Inflammatory macrophage treated with lipopolysaccharide for 4 hours (primary cell): ENCODE measurements at regions not wholly inside any gene's neighbourhood (a gene's known extent, or its start where the extent isn't known, plus 50 kb on each side); places are given as distances from the start of the nearest gene placed in this dataset.
"Not testable (repeated sequence)": the region's sequence is repeated elsewhere in the genome, so short reads cannot be mapped to it uniquely, and the experiment has no call there.

Experiments
- DNase-seq: peaks from one replicate; pipeline ENCODE4 v3.0.0-alpha.2; 2020

- DNase-seq: not testable (repeated sequence)
Measured at GRCh38 chr15:24202297-24202696, 473.3 kb upstream of the NPAP1 start.

GRCh38 chr15:24211742-24212476, 463.7 kb upstream of the NPAP1 start:
- DNase-seq: not testable (repeated sequence)

- DNase-seq: no peak
Measured at GRCh38 chr15:24223739-24224138, 451.8 kb upstream of the NPAP1 start.

- DNase-seq: no peak
Measured at GRCh38 chr15:24224161-24224560, 451.4 kb upstream of the NPAP1 start.

GRCh38 chr15:24228922-24229321, 446.7 kb upstream of the NPAP1 start:
- not testable (repeated sequence) for DNase-seq

- DNase-seq: not testable (repeated sequence)
Measured at GRCh38 chr15:24233134-24233533, 442.4 kb upstream of the NPAP1 start.

GRCh38 chr15:24240580-24240979, 435.0 kb upstream of the NPAP1 start:
- not testable (repeated sequence) for DNase-seq

GRCh38 chr15:24259106-24259505, 416.5 kb upstream of the NPAP1 start:
- DNase-seq: not testable (repeated sequence)

GRCh38 chr15:24260407-24260806, 415.2 kb upstream of the NPAP1 start:
- DNase-seq: not testable (repeated sequence)

- not testable (repeated sequence) for DNase-seq
Measured at GRCh38 chr15:24260854-24261253, 414.7 kb upstream of the NPAP1 start.

- not testable (repeated sequence) for DNase-seq
Measured at GRCh38 chr15:24268536-24269165, 406.9 kb upstream of the NPAP1 start.

GRCh38 chr15:24269166-24269571, 406.4 kb upstream of the NPAP1 start:
- no peak for DNase-seq

GRCh38 chr15:24269923-24270322, 405.7 kb upstream of the NPAP1 start:
- DNase-seq: no peak

GRCh38 chr15:24271496-24272244, 403.9 kb upstream of the NPAP1 start:
- not testable (repeated sequence) for DNase-seq

GRCh38 chr15:24292837-24293236, 382.7 kb upstream of the NPAP1 start:
- DNase-seq: no peak

- DNase-seq: not testable (repeated sequence)
Measured at GRCh38 chr15:24300804-24301368, 374.7 kb upstream of the NPAP1 start.

GRCh38 chr15:24301999-24302398, 373.6 kb upstream of the NPAP1 start:
- not testable (repeated sequence) for DNase-seq

- DNase-seq: not testable (repeated sequence)
Measured at GRCh38 chr15:24304747-24305146, 370.8 kb upstream of the NPAP1 start.

GRCh38 chr15:24305643-24306042, 369.9 kb upstream of the NPAP1 start:
- not testable (repeated sequence) for DNase-seq

- DNase-seq: not testable (repeated sequence)
Measured at GRCh38 chr15:24309700-24310099, 365.9 kb upstream of the NPAP1 start.

GRCh38 chr15:24311692-24312091, 363.9 kb upstream of the NPAP1 start:
- DNase-seq: not testable (repeated sequence)

- not testable (repeated sequence) for DNase-seq
Measured at GRCh38 chr15:24316326-24316725, 359.2 kb upstream of the NPAP1 start.

- DNase-seq: no peak
Measured at GRCh38 chr15:24318981-24319380, 356.6 kb upstream of the NPAP1 start.
